H1 (cell line): ENCODE measurements at regions not wholly inside any gene's neighbourhood (a gene's known extent, or its start where the extent isn't known, plus 50 kb on each side); places are given as distances from the start of the nearest gene placed in this dataset.

Experiments used
- CTCF ChIA-PET: fragments of 300-600 bp; sonication (Branson Sonifier 250); formaldehyde crosslinking; loops from one replicate; lab custom pipeline; 2021; ENCODE audit not compliant: partially characterized antibody; lab: Charles Lee
- POLR2A ChIA-PET: fragments of 300-600 bp; sonication (Branson Sonifier 250); formaldehyde crosslinking; loops from one replicate; lab custom pipeline; 2021; ENCODE audit warnings: inconsistent platforms; ENCODE audit not compliant: partially characterized antibody; lab: Charles Lee
- DNase-seq, 2 experiments: peaks; one replicate each; pipeline versions ENCODE4 v3.0.0 to v3.0.0-alpha.2; 2010 to 2022; ENCODE audit warnings: low spot score in 2 of 2, low read depth in 1 of 2, mixed read lengths in 1 of 2
- FAIRE-seq: peaks from 2 replicates; lab custom pipeline; 2011; peaks lifted over from hg19 to GRCh38; lab: Jason Lieb, UNC
- H2AFZ ChIP-seq: 2 replicates; pipeline ENCODE4 v1.8.1; 2012; ENCODE audit warnings: low read length, inconsistent platforms
- H2AK5ac ChIP-seq: 2 replicates; pipeline ENCODE4 v1.6.1; 2013; ENCODE audit warnings: low read depth, low read length
- H2BK120ac ChIP-seq: replicated peaks from 2 replicates; pipeline ENCODE3; 2013; ENCODE audit warnings: low read depth, low read length, inconsistent platforms
- H2BK12ac ChIP-seq: 2 replicates; pipeline ENCODE4 v1.6.1; 2013; ENCODE audit warnings: low read depth, low read length
- H2BK15ac ChIP-seq: 2 replicates; pipeline ENCODE4 v1.6.1; 2013; ENCODE audit warnings: low read length
- H2BK20ac ChIP-seq: 2 replicates; pipeline ENCODE4 v1.6.1; 2013; ENCODE audit warnings: low read length
- H2BK5ac ChIP-seq: 2 replicates; pipeline ENCODE4 v1.6.1; 2013; ENCODE audit warnings: low read depth, low read length
- H3K14ac ChIP-seq: 2 replicates; pipeline ENCODE4 v1.6.1; 2013; ENCODE audit warnings: inconsistent platforms; ENCODE audit not compliant: insufficient read length
- H3K18ac ChIP-seq: 2 replicates; pipeline ENCODE4 v1.6.1; 2013; ENCODE audit warnings: low read length; ENCODE audit errors: extremely low read depth
- H3K23ac ChIP-seq: 2 replicates; pipeline ENCODE4 v1.6.1; 2013; ENCODE audit warnings: inconsistent platforms; ENCODE audit not compliant: insufficient read length
- H3K23me2 ChIP-seq: 2 replicates; pipeline ENCODE4 v1.6.1; 2013; ENCODE audit warnings: low read depth, low read length
- H3K27ac ChIP-seq: 2 replicates; pipeline ENCODE4 v1.6.1; 2011; ENCODE audit warnings: low read depth, low read length, inconsistent platforms
- H3K27me3 ChIP-seq, 4 experiments: replicated peaks in 1 of 4; 1 replicate in 1 of 4; 2 replicates in 3 of 4; pipeline versions ENCODE4 v1.6.1 to v1.8.1; 2011 to 2013; ENCODE audit warnings: low read length in 3 of 4, mild to moderate bottlenecking in 3 of 4, inconsistent platforms in 2 of 4, mixed read lengths in 2 of 4, moderate library complexity in 1 of 4; ENCODE audit not compliant: control insufficient read depth in 3 of 4, insufficient read depth in 3 of 4; ENCODE audit errors: extremely low read depth in 1 of 4
- H3K36me3 ChIP-seq, 4 experiments: 2 replicates each; pipeline versions ENCODE4 v1.6.1 to v1.8.1; 2011 to 2013; ENCODE audit warnings: mild to moderate bottlenecking in 4 of 4, low read length in 3 of 4, moderate library complexity in 2 of 4, control low read depth in 1 of 4, inconsistent platforms in 1 of 4; ENCODE audit not compliant: insufficient read depth in 4 of 4, control insufficient read depth in 2 of 4
- H3K4ac ChIP-seq: replicated peaks from 2 replicates; pipeline ENCODE3; 2013; ENCODE audit warnings: low read length, low read depth, mixed read lengths, inconsistent platforms; ENCODE audit not compliant: insufficient read length
- H3K4me1 ChIP-seq, 4 experiments: replicated peaks in 1 of 4; 1 replicate in 1 of 4; 2 replicates in 3 of 4; pipeline versions ENCODE4 v1.6.1 to v1.8.1; 2011 to 2013; ENCODE audit warnings: low read length in 3 of 4, inconsistent platforms in 2 of 4, mixed read lengths in 1 of 4; ENCODE audit not compliant: insufficient read depth in 4 of 4, control insufficient read depth in 3 of 4
- H3K4me2 ChIP-seq, 2 experiments: 2 replicates each; pipeline versions ENCODE4 v1.6.1 to v1.8.1; 2011 to 2013; ENCODE audit warnings: low read depth in 2 of 2, low read length in 2 of 2, control low read depth in 1 of 2, inconsistent platforms in 1 of 2, mild to moderate bottlenecking in 1 of 2; ENCODE audit not compliant: insufficient read depth in 1 of 2
- H3K4me3 ChIP-seq, 4 experiments: fragments of 200-600, 300-600 bp in 1 of 4; sonication (generic), shearing (Covaris generic), sonication (Bioruptor Twin) in 1 of 4; 2 replicates each; pipeline versions ENCODE4 v1.5.1 to v1.8.1; 2011 to 2016; ENCODE audit warnings: low read length in 4 of 4, low read depth in 3 of 4, control low read depth in 2 of 4, inconsistent platforms in 2 of 4, mild to moderate bottlenecking in 2 of 4, mixed read lengths in 1 of 4, moderate library complexity in 1 of 4; ENCODE audit not compliant: insufficient read depth in 2 of 4; ENCODE audit errors: extremely low read depth in 1 of 4
- H3K56ac ChIP-seq: replicated peaks from 2 replicates; pipeline ENCODE3; 2013; ENCODE audit warnings: low read depth, mild to moderate bottlenecking, mixed read lengths, low read length, inconsistent platforms; ENCODE audit not compliant: insufficient read length
- H3K79me1 ChIP-seq: 2 replicates; pipeline ENCODE4 v1.6.1; 2013; ENCODE audit warnings: low read depth, low read length, control low read depth
- H3K79me2 ChIP-seq, 2 experiments: 2 replicates each; pipeline versions ENCODE4 v1.6.1 to v1.8.1; 2012 to 2013; ENCODE audit warnings: low read length in 2 of 2, mild to moderate bottlenecking in 2 of 2, inconsistent platforms in 1 of 2; ENCODE audit not compliant: insufficient read depth in 2 of 2, control insufficient read depth in 1 of 2
- H3K9ac ChIP-seq, 4 experiments: replicated peaks in 1 of 4; 1 replicate in 1 of 4; 2 replicates in 3 of 4; pipeline versions ENCODE4 v1.6.1 to v1.8.1; 2011 to 2013; ENCODE audit warnings: low read depth in 3 of 4, low read length in 3 of 4, control low read depth in 2 of 4, mild to moderate bottlenecking in 2 of 4, moderate library complexity in 2 of 4, inconsistent platforms in 1 of 4; ENCODE audit errors: extremely low read depth in 1 of 4
- H3K9me3 ChIP-seq, 2 experiments: 2 replicates each; pipeline versions ENCODE4 v1.6.1 to v1.8.1; 2012 to 2013; ENCODE audit warnings: mild to moderate bottlenecking in 2 of 2, moderate library complexity in 2 of 2, control low read depth in 1 of 2, inconsistent platforms in 1 of 2, low read depth in 1 of 2, low read length in 1 of 2, mixed read lengths in 1 of 2; ENCODE audit not compliant: insufficient read depth in 2 of 2
- H4K20me1 ChIP-seq, 2 experiments: replicated peaks in 1 of 2; 2 replicates each; pipeline versions ENCODE3 to v1.8.1; 2011 to 2013; ENCODE audit warnings: inconsistent platforms in 2 of 2, low read length in 2 of 2, mild to moderate bottlenecking in 1 of 2; ENCODE audit not compliant: insufficient read depth in 2 of 2, control insufficient read depth in 1 of 2
- H4K5ac ChIP-seq: 2 replicates; pipeline ENCODE4 v1.6.1; 2013; ENCODE audit warnings: low read length, low read depth, mixed read lengths, inconsistent platforms; ENCODE audit not compliant: insufficient read length
- H4K8ac ChIP-seq: 2 replicates; pipeline ENCODE4 v1.8.0; 2013; ENCODE audit warnings: mild to moderate bottlenecking, moderate library complexity, low read length, inconsistent platforms; ENCODE audit not compliant: insufficient read depth; ENCODE audit errors: extremely low read depth
- H4K91ac ChIP-seq: replicated peaks from 2 replicates; pipeline ENCODE3; 2013; ENCODE audit warnings: low read length, mixed read lengths, inconsistent platforms; ENCODE audit not compliant: insufficient read length
- CBX5 ChIP-seq: fragments of 300-800, 300-1000 bp; sonication (generic); IDR thresholded peaks from 2 replicates; pipeline ENCODE4 v1.7.1; 2016; ENCODE audit warnings: antibody characterized with exemption, low read length, low read depth
- CHD2 ChIP-seq: IDR thresholded peaks from 2 replicates; pipeline ENCODE4 v1.6.1; 2012; ENCODE audit warnings: low read length, improper control_type of control experiment
- EZH2 ChIP-seq: fragments of 200-600 bp; sonication (generic); IDR thresholded peaks from 2 replicates; pipeline ENCODE4 v1.7.1; 2012; ENCODE audit warnings: low read depth, mild to moderate bottlenecking, moderate library complexity, low read length, inconsistent platforms; ENCODE audit not compliant: severe bottlenecking
- HDAC2 ChIP-seq, 2 experiments: fragments of 300-600 bp in 1 of 2; sonication (generic) in 1 of 2; IDR thresholded peaks; 2 replicates each; pipeline ENCODE4 v1.6.1; 2011 to 2012; ENCODE audit warnings: low read depth in 2 of 2, low read length in 2 of 2, mild to moderate bottlenecking in 2 of 2, moderate library complexity in 2 of 2, borderline replicate concordance in 1 of 2, inconsistent platforms in 1 of 2
- POU5F1 ChIP-seq: IDR thresholded peaks from 2 replicates; pipeline ENCODE4 v1.6.1; 2011; ENCODE audit warnings: low read depth, mild to moderate bottlenecking, low read length, moderate library complexity
- TBP ChIP-seq: IDR thresholded peaks from 2 replicates; pipeline ENCODE4 v1.6.1; 2011; ENCODE audit warnings: low read depth, low read length, improper control_type of control experiment
- YY1 ChIP-seq: IDR thresholded peaks from 2 replicates; pipeline ENCODE4 v1.6.1; 2011; ENCODE audit warnings: low read depth, mild to moderate bottlenecking, low read length
- WGBS, 2 experiments: shearing (Covaris generic) in 1 of 2; methylation state at CpG; one replicate each; pipeline versions ENCODE4 v1.1.6 to v1.1.7; 2013 to 2015; ENCODE audit warnings: low lambda C conversion rate in 2 of 2, mixed read lengths in 2 of 2, inconsistent platforms in 1 of 2, low coverage in 1 of 2, missing lambda C conversion rate in 1 of 2; ENCODE audit not compliant: insufficient replicate concordance in 2 of 2, insufficient coverage in 1 of 2, insufficient read length in 1 of 2; ENCODE audit errors: extremely low coverage in 1 of 2, missing lambda C conversion rate in 1 of 2; 5-methylcytosine and 5-hydroxymethylcytosine counted together

DNA sequence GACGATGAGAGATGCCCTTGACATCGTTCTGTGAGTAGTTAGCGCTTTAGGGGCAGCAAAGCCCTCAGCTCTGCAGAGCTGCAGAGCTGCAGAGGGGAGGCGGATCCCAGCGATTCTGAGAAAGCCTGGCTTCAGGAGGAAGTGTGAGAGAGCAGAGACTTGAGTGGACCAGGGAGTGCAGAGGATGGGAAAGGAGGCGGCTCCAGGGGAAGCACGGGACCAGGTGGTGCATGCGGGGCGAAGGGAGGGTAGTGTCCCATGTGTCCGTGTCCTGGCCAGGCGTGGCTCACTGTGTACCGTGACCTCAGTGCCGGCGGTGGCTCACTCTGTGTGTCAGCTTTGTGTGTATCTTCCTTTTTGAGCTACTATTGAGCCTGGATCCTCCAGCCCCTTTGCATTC, 250.8 kb upstream of the PITRM1 start:
- Histone ChIP-seq H4K8ac (no peak overlapping the region), H2BK20ac (no peak overlapping the region), H3K9me3 (no peaks in the 10 kb centered on the region), H3K79me2 (no peaks in the 10 kb centered on the region), H3K27me3 (no peaks in the 10 kb centered on the region), H3K14ac (no peak overlapping the region), H4K5ac (no peak overlapping the region), H2BK5ac (no peak overlapping the region), H2BK15ac (no peak overlapping the region), H3K4ac (no peak overlapping the region), H2AK5ac (no peak overlapping the region), H3K36me3 (no peaks in the 10 kb centered on the region), H4K20me1 (no peaks in the 10 kb centered on the region), H3K23ac (no peak overlapping the region), H2BK12ac (no peak overlapping the region), H3K4me2 (no peak overlapping the region), H3K4me3 (no peak overlapping the region), H3K18ac (no peak overlapping the region), H3K27ac (no peak overlapping the region), H3K23me2 (no peaks in the 10 kb centered on the region), H3K79me1 (no peaks in the 10 kb centered on the region), H3K4me1 (no peaks in the 10 kb centered on the region; a peak in 1 of 7 replicates), H4K91ac (peak overlapping the region; percentile 38), H3K56ac (no peak overlapping the region), H2AFZ (peak overlapping the region; percentile 62; the same call in 1 of the 2 replicates), H3K9ac (no peak overlapping the region), H2BK120ac (no peak overlapping the region)
- TF ChIP-seq POU5F1: no peak
- no peak for TF ChIP-seq TBP
- no peak for TF ChIP-seq CHD2
- TF ChIP-seq CBX5: no peak
- no peak for TF ChIP-seq HDAC2 (IDR thresholded peaks at IDR 0.05; ENCODE audit: borderline replicate concordance in 1 of 2, low read depth in 2 of 2, low read length in 2 of 2)
- TF ChIP-seq EZH2: no peak
- TF ChIP-seq YY1: no peak
- POLR2A ChIA-PET: no interaction called here
- CTCF ChIA-PET: interaction anchor here (0.9 kb wide), 1 partner anchor 13 kb away, joined by 3 read pairs; no protein-coding TSS in a partner anchor
- 90% methylated on average over 14 of the region's 14 CpGs; no CpG with 5 or more reads in 1 of the 2 experiments for WGBS, 2 experiments
- DNase-seq: no peak
- no peak for FAIRE-seq
